GM06990 (cell line): ENCODE measurements at regions not wholly inside any gene's neighbourhood (a gene's known extent, or its start where the extent isn't known, plus 50 kb on each side); places are given as distances from the start of the nearest gene placed in this dataset.

ENCODE experiments used
- DNase-seq: peaks from one replicate; pipeline ENCODE4 v3.0.0-alpha.2; 2011; ENCODE audit not compliant: insufficient read length; ENCODE audit errors: extremely low read depth
- H3K27me3 ChIP-seq: replicated peaks from 2 replicates; pipeline ENCODE4 v1.6.0; 2011; ENCODE audit warnings: low read length; ENCODE audit not compliant: control insufficient read depth, insufficient read depth
- H3K36me3 ChIP-seq: 2 replicates; pipeline ENCODE4 v1.5.1; 2011; ENCODE audit warnings: low read length; ENCODE audit not compliant: control insufficient read depth, insufficient read depth
- H3K4me3 ChIP-seq: replicated peaks from 2 replicates; pipeline ENCODE4 v1.5.1; 2011; ENCODE audit warnings: low read depth, mild to moderate bottlenecking, control low read depth, low read length
- CTCF ChIP-seq: IDR thresholded peaks from 2 replicates; pipeline ENCODE4 v1.5.1; 2011; ENCODE audit warnings: low read length, control low read depth, mild to moderate bottlenecking, inconsistent platforms; ENCODE audit not compliant: insufficient read depth, poor library complexity, severe bottlenecking

- TF ChIP-seq CTCF = no peak
These were observed 1185.1 kb upstream of the C9orf72 start for GRCh38 chr9:28758341-28758740.

GRCh38 chr9:28758971-28759370 is 1185.7 kb upstream of the C9orf72 start:
- H3K27me3 ChIP-seq = no peaks in the 10 kb centered on the region
- DNase-seq = no peak
- H3K36me3 ChIP-seq = no peaks in the 10 kb centered on the region
- no peak overlapping the region for H3K4me3 ChIP-seq
- TF ChIP-seq CTCF = no peak

More at GRCh38 chr9:28758341-28758740, 1185.1 kb upstream of the C9orf72 start:
- Histone ChIP-seq H3K27me3 (no peaks in the 10 kb centered on the region), H3K4me3 (no peak overlapping the region), H3K36me3 (no peaks in the 10 kb centered on the region)
- DNase-seq = no peak

- H3K27me3 ChIP-seq = no peaks in the 10 kb centered on the region
- no peak for DNase-seq
- TF ChIP-seq CTCF = no peak
- no peaks in the 10 kb centered on the region for H3K36me3 ChIP-seq
- H3K4me3 ChIP-seq = no peak overlapping the region
These were observed 1188.9 kb upstream of the C9orf72 start for GRCh38 chr9:28762167-28762566.

- Histone ChIP-seq H3K4me3 (no peak overlapping the region), H3K27me3 (no peaks in the 10 kb centered on the region), H3K36me3 (no peaks in the 10 kb centered on the region)
- TF ChIP-seq CTCF = no peak
- DNase-seq = no peak
These were observed 1191.3 kb upstream of the C9orf72 start for GRCh38 chr9:28764532-28764931.

- Histone ChIP-seq H3K27me3 (no peaks in the 10 kb centered on the region), H3K4me3 (no peak overlapping the region), H3K36me3 (no peaks in the 10 kb centered on the region)
- TF ChIP-seq CTCF = no peak
- DNase-seq = no peak
These were observed 1196.9 kb upstream of the C9orf72 start for GRCh38 chr9:28770226-28770625.

GRCh38 chr9:28770827-28771226 is 1197.5 kb upstream of the C9orf72 start:
- H3K36me3 ChIP-seq = no peaks in the 10 kb centered on the region
- TF ChIP-seq CTCF = no peak
- H3K27me3 ChIP-seq = no peaks in the 10 kb centered on the region
- no peak for DNase-seq
- H3K4me3 ChIP-seq = no peak overlapping the region
